Endometrial microvascular endothelial cells (primary cell): ENCODE measurements at regions not wholly inside any gene's neighbourhood (a gene's known extent, or its start where the extent isn't known, plus 50 kb on each side); places are given as distances from the start of the nearest gene placed in this dataset.
"Not testable (repeated sequence)": the region's sequence is repeated elsewhere in the genome, so short reads cannot be mapped to it uniquely, and the experiment has no call there.

ENCODE experiments used
- in situ Hi-C: cut with HindIII; loops from 2 replicates; pipeline ENCODE4 v1.10.0; 2017; ENCODE audit warnings: low sequenced_read_pairs, low pct_unique_long_range_greater_than_20kb; ENCODE audit errors: inconsistent ontology term

DNA sequence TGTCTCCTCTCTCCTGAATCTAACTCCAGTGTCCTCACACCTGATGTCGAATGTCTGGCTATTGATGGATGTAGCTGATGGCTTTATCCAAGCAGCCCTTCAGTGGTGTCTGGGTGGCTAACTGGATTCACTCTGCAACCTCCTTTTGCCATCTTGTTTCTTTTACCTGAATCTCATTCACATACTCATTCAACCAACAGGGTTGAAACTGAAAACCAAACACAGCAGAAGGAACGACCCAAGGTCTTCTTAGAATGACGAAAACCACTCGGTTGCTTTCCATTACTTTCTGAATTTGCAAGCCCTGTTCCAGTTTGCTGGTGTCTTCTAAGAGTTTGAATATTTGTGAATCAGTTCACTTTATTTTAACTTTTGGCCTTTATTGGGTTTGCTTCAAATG is 424.3 kb upstream of the CXADR start:
- in situ Hi-C loops = no loop called here

- in situ Hi-C loops = no loop called here
Measured at GRCh38 chr21:17089091-17089491, 423.8 kb upstream of the CXADR start.

GRCh38 chr21:17101696-17102095 is 411.1 kb upstream of the CXADR start:
- in situ Hi-C loops = no loop called here

DNA sequence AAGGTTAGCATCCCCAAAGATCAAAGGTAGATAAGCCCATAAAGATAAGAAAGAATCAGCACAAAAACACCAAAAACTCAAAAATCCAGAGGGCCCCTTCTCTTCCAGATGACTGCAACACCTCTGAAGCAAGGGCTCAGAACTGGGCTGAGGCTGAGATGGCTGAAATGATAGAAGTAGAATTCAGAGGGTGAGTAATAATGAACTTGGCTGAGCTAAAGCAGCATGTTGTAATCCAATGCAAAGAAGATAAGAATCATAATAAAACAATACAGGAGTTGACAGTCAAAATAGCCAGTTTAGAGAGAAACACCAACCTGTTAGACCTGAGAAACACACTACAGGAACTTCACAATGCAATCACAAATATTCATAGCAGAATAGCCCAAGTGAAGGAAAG is 406.9 kb upstream of the CXADR start:
- in situ Hi-C loops = no loop called here

GRCh38 chr21:17114045-17114444 is 398.8 kb upstream of the CXADR start:
- in situ Hi-C loops = no loop called here

GRCh38 chr21:17118638-17119384 is 394.0 kb upstream of the CXADR start:
- in situ Hi-C loops = no loop called here

DNA sequence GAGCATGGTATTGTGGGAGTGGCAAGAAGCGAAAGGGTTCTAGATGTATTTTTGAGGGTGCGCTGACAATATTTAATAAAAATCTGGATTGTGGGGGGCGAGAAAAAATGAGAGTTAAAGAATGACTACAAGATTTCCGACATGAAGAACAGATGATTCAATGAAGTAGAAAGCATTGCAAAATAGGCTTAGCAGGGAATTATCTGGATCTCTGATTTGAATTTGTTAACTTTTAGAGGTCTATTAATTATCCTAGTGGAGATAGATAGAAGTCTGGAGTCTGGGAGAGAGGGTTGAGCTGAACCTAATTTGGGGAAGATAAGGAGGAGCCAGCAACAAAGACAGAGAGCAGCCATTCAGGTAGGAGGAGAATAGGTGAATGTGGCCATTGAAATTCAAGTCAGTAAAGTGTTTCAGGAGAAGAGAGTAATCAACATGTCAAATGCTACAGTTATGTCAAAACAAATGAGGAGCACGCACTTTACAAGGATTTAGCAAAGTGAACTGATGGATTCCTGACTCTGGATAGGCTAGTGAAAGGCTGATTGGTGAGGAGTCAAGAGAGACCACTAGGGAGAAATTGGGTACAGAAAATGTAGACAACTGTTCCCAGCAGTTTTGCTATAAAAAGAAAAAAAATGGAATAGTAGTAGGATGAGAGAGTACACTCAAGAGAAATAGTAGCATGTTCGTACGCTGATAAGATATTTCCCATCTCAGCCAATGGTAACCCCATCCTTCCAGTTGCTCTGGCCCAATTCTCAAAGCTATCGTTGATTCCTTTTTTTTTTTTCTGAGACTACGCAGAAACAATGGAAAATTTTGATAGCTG is 393.2 kb upstream of the CXADR start:
- in situ Hi-C loops = no loop called here

GRCh38 chr21:17127395-17127794 is 385.4 kb upstream of the CXADR start:
- in situ Hi-C loops = not testable (repeated sequence)

GRCh38 chr21:17128132-17128531 is 384.7 kb upstream of the CXADR start:
- in situ Hi-C loops = no loop called here

GRCh38 chr21:17139159-17139558 is 373.7 kb upstream of the CXADR start:
- in situ Hi-C loops = not testable (repeated sequence)

DNA sequence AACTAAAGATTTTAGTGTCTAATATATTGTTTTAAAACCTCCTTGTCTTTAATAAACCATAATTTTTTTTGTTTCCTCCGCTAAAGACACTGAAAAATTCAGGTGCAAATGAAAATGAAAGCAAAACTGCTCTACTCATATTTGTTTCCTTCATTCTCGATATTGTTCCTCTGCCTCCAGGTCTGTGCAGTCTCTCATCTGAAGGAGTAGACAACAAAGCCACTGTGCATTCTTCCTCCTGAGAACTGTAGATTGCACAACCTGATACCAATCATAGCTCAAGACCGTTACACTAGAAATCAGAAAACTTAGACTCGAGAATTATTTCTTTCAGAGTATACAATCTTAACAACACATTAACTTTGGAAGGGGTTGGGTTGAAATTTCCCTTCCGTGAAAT is 373.1 kb upstream of the CXADR start:
- in situ Hi-C loops = no loop called here

DNA sequence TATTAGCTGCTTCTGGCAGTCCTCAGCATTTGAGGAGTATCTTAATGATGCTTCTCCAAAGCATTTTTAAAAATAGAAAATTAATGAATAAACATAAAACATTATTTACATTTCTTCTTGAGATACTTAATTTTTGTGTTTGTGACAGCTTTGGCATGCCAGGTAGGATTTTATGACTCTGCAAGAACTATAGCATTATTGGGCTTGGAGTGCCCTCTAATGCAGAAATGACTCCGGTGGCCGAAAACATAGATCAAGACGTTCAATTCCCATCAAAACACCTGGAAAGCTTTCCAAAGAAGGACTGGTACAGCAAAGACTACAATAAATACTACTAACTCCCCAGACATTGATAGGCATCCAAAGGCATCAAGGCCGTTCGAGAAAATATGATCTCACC is 366.4 kb upstream of the CXADR start:
- in situ Hi-C loops = no loop called here

- in situ Hi-C loops = no loop called here
Measured at GRCh38 chr21:17159697-17160096, 353.1 kb upstream of the CXADR start.

DNA sequence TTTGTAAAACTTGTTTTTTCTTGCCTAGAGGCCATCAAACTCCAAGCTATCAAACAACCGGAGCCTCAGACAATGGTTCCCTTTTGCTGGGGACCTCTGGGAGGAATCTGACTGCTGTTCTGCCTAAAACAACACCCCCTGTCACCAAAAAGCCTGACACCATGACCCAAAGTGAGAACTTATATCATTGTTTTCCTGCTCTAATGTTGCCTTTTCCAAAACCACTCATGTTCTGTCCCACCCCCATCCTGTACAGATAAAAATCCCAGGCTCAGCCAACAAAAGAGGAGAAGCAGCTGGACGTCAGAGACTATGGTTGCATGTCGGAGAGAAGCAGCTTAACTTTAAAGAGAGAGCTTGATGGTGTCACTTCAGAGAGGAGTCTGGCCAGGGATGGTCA is 327.2 kb upstream of the CXADR start:
- in situ Hi-C loops = no loop called here

DNA sequence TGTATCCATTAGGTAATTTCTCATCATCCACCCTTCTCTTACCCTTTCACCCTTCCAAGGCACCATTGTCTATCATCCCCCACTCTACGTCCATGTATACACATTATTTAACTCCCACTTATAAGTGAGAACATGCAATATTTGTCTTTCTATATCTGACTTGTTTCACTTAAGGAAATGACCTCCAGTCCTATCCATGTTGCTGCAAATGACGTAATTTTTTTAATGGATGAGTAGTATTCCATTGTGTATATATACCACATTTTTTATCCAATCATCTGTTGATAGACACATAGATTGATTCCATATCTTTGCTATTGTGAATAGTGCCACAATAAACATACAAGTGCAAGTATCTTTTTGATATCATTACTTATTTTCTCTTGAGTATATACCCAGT is 322.9 kb upstream of the CXADR start:
- in situ Hi-C loops = no loop called here

- in situ Hi-C loops = no loop called here
Measured at GRCh38 chr21:17191346-17191993, 321.4 kb upstream of the CXADR start.

- in situ Hi-C loops = no loop called here
Measured at GRCh38 chr21:17195351-17195750, 317.5 kb upstream of the CXADR start.

- in situ Hi-C loops = no loop called here
Measured at GRCh38 chr21:17195976-17196375, 316.9 kb upstream of the CXADR start.

DNA sequence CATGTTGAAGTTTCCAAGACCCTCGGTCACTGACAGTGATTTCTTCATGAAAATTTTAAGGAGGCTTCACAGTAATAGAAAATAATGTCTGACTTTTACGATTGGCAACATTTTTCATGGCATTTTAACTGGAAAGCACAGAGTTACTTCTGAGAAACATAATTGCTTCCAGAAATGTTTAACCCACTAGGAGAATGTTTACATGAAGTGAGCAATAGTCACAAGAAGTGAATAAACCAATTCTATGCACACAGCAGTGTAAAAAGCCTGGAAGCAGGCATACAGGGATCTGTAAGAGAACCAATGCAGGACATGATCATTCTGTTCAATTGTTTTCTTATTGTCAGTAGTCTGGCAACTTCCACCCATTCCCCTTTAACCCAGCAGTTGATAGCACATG is 316.2 kb upstream of the CXADR start:
- in situ Hi-C loops = no loop called here

DNA sequence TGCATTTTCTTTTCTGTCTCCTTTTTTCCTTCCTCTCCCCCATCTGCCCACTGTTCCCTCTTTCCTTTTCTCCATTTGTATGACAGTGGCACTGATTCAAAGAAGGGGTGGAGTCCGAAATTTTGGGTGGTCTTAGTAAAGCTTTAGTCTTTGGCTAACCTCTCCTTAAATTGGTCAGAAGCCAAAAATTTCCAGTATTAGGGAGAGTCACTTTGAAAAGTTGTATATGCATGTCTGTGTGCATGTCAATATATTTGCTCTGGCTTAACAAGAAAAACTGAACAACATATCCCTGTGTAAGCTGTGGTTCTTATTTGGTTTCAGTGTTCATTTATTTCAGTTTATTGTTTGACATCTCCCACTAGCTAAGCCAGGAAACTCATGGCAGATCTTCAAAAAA is 314.8 kb upstream of the CXADR start:
- in situ Hi-C loops = no loop called here
